HL-60 (cell line): ENCODE measurements at regions not wholly inside any gene's neighbourhood (a gene's known extent, or its start where the extent isn't known, plus 50 kb on each side); places are given as distances from the start of the nearest gene placed in this dataset.

Experiments used
- DNase-seq, 2 experiments: peaks; one replicate each; pipeline ENCODE4 v3.0.0-alpha.2; 2010 to 2020; ENCODE audit warnings: low read depth in 1 of 2, low spot score in 1 of 2
- H3K27ac ChIP-seq: fragments of 250-450 bp; sonication (Bioruptor Pico); replicated peaks from 2 replicates; pipeline ENCODE4 v1.5.1; 2020; ENCODE audit warnings: mild to moderate bottlenecking, moderate library complexity
- H3K27me3 ChIP-seq: fragments of 250-450 bp; sonication (Bioruptor Pico); 2 replicates; pipeline ENCODE4 v1.5.1; 2021; ENCODE audit warnings: mild to moderate bottlenecking, moderate library complexity; ENCODE audit not compliant: insufficient read depth, poor library complexity, severe bottlenecking
- H3K4me3 ChIP-seq: replicated peaks from 2 replicates; pipeline ENCODE4 v1.5.1; 2011; ENCODE audit warnings: mild to moderate bottlenecking, control low read depth, low read length; ENCODE audit not compliant: insufficient read depth
- CTCF ChIP-seq: IDR thresholded peaks from one replicate; pipeline ENCODE4 v1.5.1; 2011; ENCODE audit warnings: low read length, control low read depth, inconsistent platforms; ENCODE audit not compliant: insufficient read depth
- GABPA ChIP-seq: IDR thresholded peaks from 2 replicates; pipeline ENCODE4 v1.6.1; 2012; ENCODE audit warnings: low read depth
- POLR2AphosphoS5 ChIP-seq: IDR thresholded peaks from 2 replicates; pipeline ENCODE4 v1.6.1; 2012; ENCODE audit warnings: low read depth
- REST ChIP-seq: IDR thresholded peaks from 2 replicates; pipeline ENCODE4 v1.6.1; 2012; ENCODE audit warnings: low read depth; ENCODE audit not compliant: insufficient replicate concordance
- SPI1 ChIP-seq: IDR thresholded peaks from 2 replicates; pipeline ENCODE4 v1.6.1; 2012; ENCODE audit warnings: low read depth, mild to moderate bottlenecking, borderline replicate concordance

- Histone ChIP-seq H3K27ac (no peak overlapping the region), H3K27me3 (no peaks in the 10 kb centered on the region), H3K4me3 (no peak overlapping the region)
- TF ChIP-seq GABPA (no peak), REST (no peak), CTCF (no peak), SPI1 (no peak), POLR2AphosphoS5 (no peak)
- DNase-seq: no peak
These were observed 441.9 kb upstream of the ADAMTS5 start for GRCh38 chr21:27408826-27409225.

GRCh38 chr21:27407271-27407670 is 440.4 kb upstream of the ADAMTS5 start:
- Histone ChIP-seq H3K4me3 (no peak overlapping the region), H3K27ac (no peak overlapping the region), H3K27me3 (no peaks in the 10 kb centered on the region)
- DNase-seq: no peak
- TF ChIP-seq SPI1 (no peak), CTCF (no peak), REST (no peak), GABPA (no peak), POLR2AphosphoS5 (no peak)

- no peak for DNase-seq
- Histone ChIP-seq H3K27me3 (no peaks in the 10 kb centered on the region), H3K4me3 (no peak overlapping the region), H3K27ac (no peak overlapping the region)
- TF ChIP-seq POLR2AphosphoS5 (no peak), REST (no peak), SPI1 (no peak), GABPA (no peak), CTCF (no peak)
These were observed 439.6 kb upstream of the ADAMTS5 start for GRCh38 chr21:27406300-27407009.
